ENCODE measurements at regions not wholly inside any gene's neighbourhood (a gene's known extent, or its start where the extent isn't known, plus 50 kb on each side); places are given as distances from the start of the nearest gene placed in this dataset.

DNA sequence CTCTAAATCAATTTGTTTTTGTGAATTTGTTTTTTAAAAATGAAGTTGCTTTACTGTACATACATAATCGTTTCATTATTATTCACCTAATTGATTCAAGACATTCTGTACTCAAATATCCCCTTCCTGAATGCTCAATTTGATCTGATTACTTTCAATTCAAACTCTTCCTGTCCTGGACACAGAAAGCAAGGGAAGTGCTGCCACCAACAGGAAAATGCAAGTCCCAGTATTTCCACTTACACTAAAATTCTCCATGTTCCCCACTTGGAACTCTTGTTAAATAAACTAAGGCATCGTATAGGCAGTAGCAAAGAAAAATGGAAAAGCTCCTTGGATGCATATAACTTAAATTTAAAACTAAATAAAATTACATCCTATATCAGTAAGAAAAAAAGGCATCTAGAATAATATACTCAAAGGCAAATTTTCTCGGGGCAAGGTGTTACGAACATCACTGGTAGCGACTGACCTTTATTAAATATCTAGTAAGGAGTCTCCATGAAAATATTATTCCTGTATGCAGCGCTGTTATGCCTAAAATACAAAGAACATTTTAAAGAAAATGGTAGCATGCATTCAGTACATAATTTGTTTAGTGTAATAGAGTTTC is 72.0 kb upstream of the DBX2 start:
- Histone ChIP-seq H3K36me3 (replicated peaks; ENCODE audit: low read depth, low read length) (no peaks in the 10 kb centered on the region), H3K27me3 (ENCODE audit: low read depth, low read length) (peaks cover 9% of the 10 kb centered on the region; the same call in 1 of the 2 replicates), H4K20me1 (ENCODE audit: insufficient read depth, low read length) (no peaks in the 10 kb centered on the region), H3K9ac (ENCODE audit: low read length) (no peak overlapping the region), H3K4me3 (ENCODE audit: low read length) (no peak overlapping the region), H2AFZ (ENCODE audit: low read depth, low read length) (no peak overlapping the region), H3K9me3 (ENCODE audit: insufficient read depth, low read length) (no peaks in the 10 kb centered on the region), H3K27ac (ENCODE audit: low read length) (no peak overlapping the region), H3K79me2 (ENCODE audit: low read length) (no peaks in the 10 kb centered on the region), H3K4me1 (ENCODE audit: low read length) (no peaks in the 10 kb centered on the region), H3K4me2 (ENCODE audit: low read length) (no peak overlapping the region)
- no peak for TF ChIP-seq EZH2phosphoT487 (IDR thresholded peaks at IDR 0.05; ENCODE audit: low read depth)
- TF ChIP-seq, protein P1, sequence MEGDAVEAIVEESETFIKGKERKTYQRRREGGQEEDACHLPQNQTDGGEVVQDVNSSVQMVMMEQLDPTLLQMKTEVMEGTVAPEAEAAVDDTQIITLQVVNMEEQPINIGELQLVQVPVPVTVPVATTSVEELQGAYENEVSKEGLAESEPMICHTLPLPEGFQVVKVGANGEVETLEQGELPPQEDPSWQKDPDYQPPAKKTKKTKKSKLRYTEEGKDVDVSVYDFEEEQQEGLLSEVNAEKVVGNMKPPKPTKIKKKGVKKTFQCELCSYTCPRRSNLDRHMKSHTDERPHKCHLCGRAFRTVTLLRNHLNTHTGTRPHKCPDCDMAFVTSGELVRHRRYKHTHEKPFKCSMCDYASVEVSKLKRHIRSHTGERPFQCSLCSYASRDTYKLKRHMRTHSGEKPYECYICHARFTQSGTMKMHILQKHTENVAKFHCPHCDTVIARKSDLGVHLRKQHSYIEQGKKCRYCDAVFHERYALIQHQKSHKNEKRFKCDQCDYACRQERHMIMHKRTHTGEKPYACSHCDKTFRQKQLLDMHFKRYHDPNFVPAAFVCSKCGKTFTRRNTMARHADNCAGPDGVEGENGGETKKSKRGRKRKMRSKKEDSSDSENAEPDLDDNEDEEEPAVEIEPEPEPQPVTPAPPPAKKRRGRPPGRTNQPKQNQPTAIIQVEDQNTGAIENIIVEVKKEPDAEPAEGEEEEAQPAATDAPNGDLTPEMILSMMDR (IDR thresholded peaks at IDR 0.05; ENCODE audit: low read depth, low read length) = peak; percentile 66

DNA sequence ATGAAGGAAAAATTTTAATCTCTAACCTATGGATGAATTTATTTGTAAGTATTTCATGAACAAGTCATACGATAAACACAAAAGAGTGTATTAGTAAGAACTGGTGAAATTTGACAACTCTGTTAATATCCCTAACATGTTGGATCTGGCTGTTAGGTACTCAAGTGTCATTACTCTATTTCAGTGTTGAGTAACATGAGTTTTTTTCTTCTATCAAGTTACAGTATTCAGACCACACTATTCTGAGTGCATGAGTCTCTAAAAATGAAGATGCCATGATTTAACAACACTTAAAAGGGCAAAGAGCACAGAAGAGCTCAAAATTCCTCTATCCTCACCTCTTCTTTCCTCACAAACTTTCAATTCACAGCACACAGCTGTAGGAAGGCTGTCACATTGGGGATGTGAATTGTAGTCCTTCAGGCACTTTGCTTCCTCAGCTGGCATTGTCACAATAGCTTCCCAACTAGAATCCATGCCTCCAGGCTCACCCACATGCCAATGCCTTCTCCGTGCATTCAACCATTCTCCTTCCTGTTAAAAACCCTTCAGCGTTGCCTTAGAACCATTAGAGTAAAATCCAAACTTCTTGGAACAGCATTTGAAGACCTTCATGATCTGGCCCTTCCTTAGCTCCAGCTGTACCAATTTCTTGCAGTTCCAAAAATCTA is 73.7 kb upstream of the DBX2 start:
- no peak for TF ChIP-seq EZH2phosphoT487 (IDR thresholded peaks at IDR 0.05; ENCODE audit: low read depth)
- TF ChIP-seq, protein P1 (IDR thresholded peaks at IDR 0.05; ENCODE audit: low read depth, low read length) = no peak
- H4K20me1 ChIP-seq (ENCODE audit: insufficient read depth, low read length) = no peaks in the 10 kb centered on the region
- no peak overlapping the region for H3K4me2 ChIP-seq (ENCODE audit: low read length)
- no peaks in the 10 kb centered on the region for H3K4me1 ChIP-seq (ENCODE audit: low read length)
- H3K36me3 ChIP-seq (replicated peaks; ENCODE audit: low read depth, low read length) = no peaks in the 10 kb centered on the region
- H3K27ac ChIP-seq (ENCODE audit: low read length) = no peak overlapping the region
- no peaks in the 10 kb centered on the region for H3K9me3 ChIP-seq (ENCODE audit: insufficient read depth, low read length)
- no peak overlapping the region for H3K4me3 ChIP-seq (ENCODE audit: low read length)
- no peak overlapping the region for H3K9ac ChIP-seq (ENCODE audit: low read length)
- H3K79me2 ChIP-seq (ENCODE audit: low read length) = no peaks in the 10 kb centered on the region
- no peak overlapping the region for H2AFZ ChIP-seq (ENCODE audit: low read depth, low read length)
- peaks cover 14% of the 10 kb centered on the region; the same call in 1 of the 2 replicates for H3K27me3 ChIP-seq (ENCODE audit: low read depth, low read length)

- no peak overlapping the region for H2AFZ ChIP-seq (ENCODE audit: low read depth, low read length)
- no peak overlapping the region for H3K27ac ChIP-seq (ENCODE audit: low read length)
- no peak overlapping the region for H3K4me3 ChIP-seq (ENCODE audit: low read length)
- H3K4me1 ChIP-seq (ENCODE audit: low read length) = no peaks in the 10 kb centered on the region
- no peaks in the 10 kb centered on the region for H3K79me2 ChIP-seq (ENCODE audit: low read length)
- peaks cover 14% of the 10 kb centered on the region; the same call in 1 of the 2 replicates for H3K27me3 ChIP-seq (ENCODE audit: low read depth, low read length)
- no peak for TF ChIP-seq EZH2phosphoT487 (IDR thresholded peaks at IDR 0.05; ENCODE audit: low read depth)
- TF ChIP-seq, protein P1 (IDR thresholded peaks at IDR 0.05; ENCODE audit: low read depth, low read length) = no peak
- H3K4me2 ChIP-seq (ENCODE audit: low read length) = no peak overlapping the region
- no peaks in the 10 kb centered on the region for H3K36me3 ChIP-seq (replicated peaks; ENCODE audit: low read depth, low read length)
- no peak overlapping the region for H3K9ac ChIP-seq (ENCODE audit: low read length)
- no peaks in the 10 kb centered on the region for H4K20me1 ChIP-seq (ENCODE audit: insufficient read depth, low read length)
- H3K9me3 ChIP-seq (ENCODE audit: insufficient read depth, low read length) = no peaks in the 10 kb centered on the region
Observed at GRCh38 chr12:45125997-45126396, 75.1 kb upstream of the DBX2 start.

- H3K4me3 ChIP-seq (ENCODE audit: low read length) = no peak overlapping the region
- no peak overlapping the region for H3K9ac ChIP-seq (ENCODE audit: low read length)
- H3K27ac ChIP-seq (ENCODE audit: low read length) = no peak overlapping the region
- no peaks in the 10 kb centered on the region for H3K79me2 ChIP-seq (ENCODE audit: low read length)
- H3K27me3 ChIP-seq (ENCODE audit: low read depth, low read length) = peaks cover 14% of the 10 kb centered on the region; the same call in 1 of the 2 replicates
- H3K4me2 ChIP-seq (ENCODE audit: low read length) = no peak overlapping the region
- H3K4me1 ChIP-seq (ENCODE audit: low read length) = no peaks in the 10 kb centered on the region
- TF ChIP-seq, protein P1 (IDR thresholded peaks at IDR 0.05; ENCODE audit: low read depth, low read length) = no peak
- TF ChIP-seq EZH2phosphoT487 (IDR thresholded peaks at IDR 0.05; ENCODE audit: low read depth) = no peak
- no peaks in the 10 kb centered on the region for H3K9me3 ChIP-seq (ENCODE audit: insufficient read depth, low read length)
- H2AFZ ChIP-seq (ENCODE audit: low read depth, low read length) = no peak overlapping the region
- no peaks in the 10 kb centered on the region for H4K20me1 ChIP-seq (ENCODE audit: insufficient read depth, low read length)
- no peaks in the 10 kb centered on the region for H3K36me3 ChIP-seq (replicated peaks; ENCODE audit: low read depth, low read length)
Observed at GRCh38 chr12:45128637-45129036, 77.7 kb upstream of the DBX2 start.
